ENCODE measurements at regions not wholly inside any gene's neighbourhood (a gene's known extent, or its start where the extent isn't known, plus 50 kb on each side); places are given as distances from the start of the nearest gene placed in this dataset.

DNA sequence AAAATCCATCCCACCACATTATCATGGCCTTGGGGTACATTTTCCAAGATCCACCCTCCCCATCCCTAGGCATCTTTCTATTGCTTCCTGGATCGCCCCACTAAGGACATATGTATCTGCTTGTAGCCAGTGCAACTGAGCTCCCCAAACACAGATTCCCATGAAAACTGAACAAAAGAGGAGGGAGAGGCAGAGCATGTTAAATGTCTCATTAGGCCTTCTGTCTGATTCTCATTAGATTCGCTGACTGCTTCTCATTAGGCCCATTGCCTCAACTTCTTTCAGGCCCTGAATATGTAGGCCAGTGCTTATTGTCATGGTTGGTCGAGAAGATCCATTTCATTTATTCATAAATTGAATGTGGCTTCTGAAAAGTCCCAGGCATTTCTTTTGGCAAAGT lies 698.9 kb downstream of the INHBA start:
- no peak for DNase-seq (ENCODE audit: low spot score)
- Histone ChIP-seq H3K27me3 (ENCODE audit: control insufficient read depth in 4 of 4, insufficient read depth in 4 of 4, low read length in 3 of 4) (no peaks in the 10 kb centered on the region), H3K9ac (ENCODE audit: low read depth in 1 of 2, low read length in 2 of 2) (no peak overlapping the region), H3K4me1 (ENCODE audit: control insufficient read depth in 4 of 4, insufficient read depth in 4 of 4, low read length in 3 of 4) (peaks cover 8 to 10% (median 10%) of the 10 kb centered on the region in 4 donors), H3K27ac (ENCODE audit: low read depth in 1 of 2, low read length in 2 of 2) (no peak overlapping the region), H3K9me3 (ENCODE audit: control insufficient read depth in 4 of 4, low read length in 3 of 4) (no peaks in the 10 kb centered on the region), H3K36me3 (ENCODE audit: control insufficient read depth in 4 of 4, insufficient read depth in 3 of 4, low read depth in 1 of 4, low read length in 3 of 4) (no peaks in the 10 kb centered on the region), H3K4me3 (ENCODE audit: low read depth in 1 of 3, low read length in 3 of 3) (no peak overlapping the region)
- 96% methylated on average over 3 of the region's 3 CpGs for whole genome bisulfite sequencing
- TF ChIP-seq, protein P1, sequence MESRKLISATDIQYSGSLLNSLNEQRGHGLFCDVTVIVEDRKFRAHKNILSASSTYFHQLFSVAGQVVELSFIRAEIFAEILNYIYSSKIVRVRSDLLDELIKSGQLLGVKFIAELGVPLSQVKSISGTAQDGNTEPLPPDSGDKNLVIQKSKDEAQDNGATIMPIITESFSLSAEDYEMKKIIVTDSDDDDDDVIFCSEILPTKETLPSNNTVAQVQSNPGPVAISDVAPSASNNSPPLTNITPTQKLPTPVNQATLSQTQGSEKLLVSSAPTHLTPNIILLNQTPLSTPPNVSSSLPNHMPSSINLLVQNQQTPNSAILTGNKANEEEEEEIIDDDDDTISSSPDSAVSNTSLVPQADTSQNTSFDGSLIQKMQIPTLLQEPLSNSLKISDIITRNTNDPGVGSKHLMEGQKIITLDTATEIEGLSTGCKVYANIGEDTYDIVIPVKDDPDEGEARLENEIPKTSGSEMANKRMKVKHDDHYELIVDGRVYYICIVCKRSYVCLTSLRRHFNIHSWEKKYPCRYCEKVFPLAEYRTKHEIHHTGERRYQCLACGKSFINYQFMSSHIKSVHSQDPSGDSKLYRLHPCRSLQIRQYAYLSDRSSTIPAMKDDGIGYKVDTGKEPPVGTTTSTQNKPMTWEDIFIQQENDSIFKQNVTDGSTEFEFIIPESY (IDR thresholded peaks at IDR 0.05): no peak
- TF ChIP-seq HNF4A (conservative IDR thresholded peaks at IDR 0.05) (no peak), HNF4G (IDR thresholded peaks at IDR 0.05) (no peak), RAD21 (IDR thresholded peaks at IDR 0.05) (no peak), TAF1 (conservative IDR thresholded peaks at IDR 0.05) (no peak), RXRA (IDR thresholded peaks at IDR 0.05) (no peak), JUND (IDR thresholded peaks at IDR 0.05) (no peak), GABPA (IDR thresholded peaks at IDR 0.05 in 1 of 2, conservative IDR thresholded peaks at IDR 0.05 in 1 of 2) (no peak), FOXA2 (IDR thresholded peaks at IDR 0.05) (no peak), SP1 (IDR thresholded peaks at IDR 0.05) (no peak), EGR1 (IDR thresholded peaks at IDR 0.05; ENCODE audit: low read depth in 2 of 2) (no peak)
- TF ChIP-seq, protein P2, sequence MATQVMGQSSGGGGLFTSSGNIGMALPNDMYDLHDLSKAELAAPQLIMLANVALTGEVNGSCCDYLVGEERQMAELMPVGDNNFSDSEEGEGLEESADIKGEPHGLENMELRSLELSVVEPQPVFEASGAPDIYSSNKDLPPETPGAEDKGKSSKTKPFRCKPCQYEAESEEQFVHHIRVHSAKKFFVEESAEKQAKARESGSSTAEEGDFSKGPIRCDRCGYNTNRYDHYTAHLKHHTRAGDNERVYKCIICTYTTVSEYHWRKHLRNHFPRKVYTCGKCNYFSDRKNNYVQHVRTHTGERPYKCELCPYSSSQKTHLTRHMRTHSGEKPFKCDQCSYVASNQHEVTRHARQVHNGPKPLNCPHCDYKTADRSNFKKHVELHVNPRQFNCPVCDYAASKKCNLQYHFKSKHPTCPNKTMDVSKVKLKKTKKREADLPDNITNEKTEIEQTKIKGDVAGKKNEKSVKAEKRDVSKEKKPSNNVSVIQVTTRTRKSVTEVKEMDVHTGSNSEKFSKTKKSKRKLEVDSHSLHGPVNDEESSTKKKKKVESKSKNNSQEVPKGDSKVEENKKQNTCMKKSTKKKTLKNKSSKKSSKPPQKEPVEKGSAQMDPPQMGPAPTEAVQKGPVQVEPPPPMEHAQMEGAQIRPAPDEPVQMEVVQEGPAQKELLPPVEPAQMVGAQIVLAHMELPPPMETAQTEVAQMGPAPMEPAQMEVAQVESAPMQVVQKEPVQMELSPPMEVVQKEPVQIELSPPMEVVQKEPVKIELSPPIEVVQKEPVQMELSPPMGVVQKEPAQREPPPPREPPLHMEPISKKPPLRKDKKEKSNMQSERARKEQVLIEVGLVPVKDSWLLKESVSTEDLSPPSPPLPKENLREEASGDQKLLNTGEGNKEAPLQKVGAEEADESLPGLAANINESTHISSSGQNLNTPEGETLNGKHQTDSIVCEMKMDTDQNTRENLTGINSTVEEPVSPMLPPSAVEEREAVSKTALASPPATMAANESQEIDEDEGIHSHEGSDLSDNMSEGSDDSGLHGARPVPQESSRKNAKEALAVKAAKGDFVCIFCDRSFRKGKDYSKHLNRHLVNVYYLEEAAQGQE (IDR thresholded peaks at IDR 0.05): no peak
- TF ChIP-seq, protein P3, sequence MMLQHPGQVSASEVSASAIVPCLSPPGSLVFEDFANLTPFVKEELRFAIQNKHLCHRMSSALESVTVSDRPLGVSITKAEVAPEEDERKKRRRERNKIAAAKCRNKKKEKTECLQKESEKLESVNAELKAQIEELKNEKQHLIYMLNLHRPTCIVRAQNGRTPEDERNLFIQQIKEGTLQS (IDR thresholded peaks at IDR 0.05): no peak

DNA sequence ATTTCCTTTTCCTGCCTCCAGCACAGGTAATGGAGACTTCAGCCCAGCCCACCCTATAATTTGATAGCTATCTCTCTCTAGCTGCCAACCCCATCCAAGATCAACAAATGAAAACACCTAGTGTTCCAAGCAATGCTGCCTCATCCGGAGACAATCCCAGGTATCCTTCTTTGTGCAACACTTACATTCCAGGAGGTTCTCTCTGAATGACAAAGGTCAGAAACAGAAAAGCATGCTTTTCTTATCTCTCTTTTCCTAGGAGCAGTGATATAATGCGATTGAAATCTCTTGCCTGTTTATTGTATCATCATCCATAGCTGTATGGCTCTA lies 699.3 kb downstream of the INHBA start:
- 61% methylated on average over 2 of the region's 2 CpGs for whole genome bisulfite sequencing
- no peak for DNase-seq (ENCODE audit: low spot score)
- Histone ChIP-seq H3K9ac (ENCODE audit: low read depth in 1 of 2, low read length in 2 of 2) (no peak overlapping the region), H3K27me3 (ENCODE audit: control insufficient read depth in 4 of 4, insufficient read depth in 4 of 4, low read length in 3 of 4) (no peaks in the 10 kb centered on the region), H3K27ac (ENCODE audit: low read depth in 1 of 2, low read length in 2 of 2) (no peak overlapping the region), H3K9me3 (ENCODE audit: control insufficient read depth in 4 of 4, low read length in 3 of 4) (no peaks in the 10 kb centered on the region), H3K4me3 (ENCODE audit: low read depth in 1 of 3, low read length in 3 of 3) (no peak overlapping the region), H3K36me3 (ENCODE audit: control insufficient read depth in 4 of 4, insufficient read depth in 3 of 4, low read depth in 1 of 4, low read length in 3 of 4) (no peaks in the 10 kb centered on the region), H3K4me1 (ENCODE audit: control insufficient read depth in 4 of 4, insufficient read depth in 4 of 4, low read length in 3 of 4) (peaks cover 8 to 10% (median 10%) of the 10 kb centered on the region in 4 donors)
- TF ChIP-seq FOXA2 (IDR thresholded peaks at IDR 0.05) (no peak), JUND (IDR thresholded peaks at IDR 0.05) (no peak), FOXA1 (IDR thresholded peaks at IDR 0.05) (no peak), EGR1 (IDR thresholded peaks at IDR 0.05; ENCODE audit: low read depth in 2 of 2) (no peak), HNF4A (conservative IDR thresholded peaks at IDR 0.05) (no peak), RAD21 (IDR thresholded peaks at IDR 0.05) (no peak), RXRA (IDR thresholded peaks at IDR 0.05) (no peak), GABPA (IDR thresholded peaks at IDR 0.05 in 1 of 2, conservative IDR thresholded peaks at IDR 0.05 in 1 of 2) (no peak), CTCF (IDR thresholded peaks at IDR 0.05; ENCODE audit: low read depth, low read length, missing input control) (no peak), YY1 (IDR thresholded peaks at IDR 0.05) (no peak), HNF4G (IDR thresholded peaks at IDR 0.05) (no peak), SP1 (IDR thresholded peaks at IDR 0.05) (no peak), NR2F2 (IDR thresholded peaks at IDR 0.05) (no peak), TAF1 (conservative IDR thresholded peaks at IDR 0.05) (no peak)
- TF ChIP-seq, protein P1 (IDR thresholded peaks at IDR 0.05): no peak
- TF ChIP-seq, protein P2 (IDR thresholded peaks at IDR 0.05): no peak
- TF ChIP-seq, protein P3 (IDR thresholded peaks at IDR 0.05): no peak
- TF ChIP-seq, protein P4, sequence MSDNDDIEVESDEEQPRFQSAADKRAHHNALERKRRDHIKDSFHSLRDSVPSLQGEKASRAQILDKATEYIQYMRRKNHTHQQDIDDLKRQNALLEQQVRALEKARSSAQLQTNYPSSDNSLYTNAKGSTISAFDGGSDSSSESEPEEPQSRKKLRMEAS (IDR thresholded peaks at IDR 0.05): no peak

All from liver (tissue), 8 donors.